ENCODE measurements at regions not wholly inside any gene's neighbourhood (a gene's known extent, or its start where the extent isn't known, plus 50 kb on each side); places are given as distances from the start of the nearest gene placed in this dataset.
"Not testable (repeated sequence)": the region's sequence is repeated elsewhere in the genome, so short reads cannot be mapped to it uniquely, and the experiment has no call there.

DNA sequence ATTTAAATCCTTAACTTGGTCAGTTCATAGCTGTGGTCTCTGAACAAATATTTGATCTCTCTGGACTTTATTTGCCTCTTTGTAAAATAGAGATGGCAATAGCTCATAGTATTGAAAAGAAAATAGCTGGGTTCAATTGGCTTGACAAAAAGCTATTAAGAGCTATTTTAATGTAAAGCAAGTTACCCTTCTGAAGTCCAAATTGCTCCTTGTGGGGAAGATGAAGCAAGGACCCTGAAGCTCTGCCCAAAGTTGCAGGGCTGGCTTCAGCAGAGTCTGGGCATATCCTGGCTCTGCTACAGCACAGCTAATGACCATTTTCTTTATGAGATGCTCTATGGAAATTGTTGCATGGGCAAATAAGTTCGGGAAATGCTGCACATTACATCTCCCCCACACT is 484.5 kb downstream of the TDRD3 start:
- no peak for DNase-seq

DNA sequence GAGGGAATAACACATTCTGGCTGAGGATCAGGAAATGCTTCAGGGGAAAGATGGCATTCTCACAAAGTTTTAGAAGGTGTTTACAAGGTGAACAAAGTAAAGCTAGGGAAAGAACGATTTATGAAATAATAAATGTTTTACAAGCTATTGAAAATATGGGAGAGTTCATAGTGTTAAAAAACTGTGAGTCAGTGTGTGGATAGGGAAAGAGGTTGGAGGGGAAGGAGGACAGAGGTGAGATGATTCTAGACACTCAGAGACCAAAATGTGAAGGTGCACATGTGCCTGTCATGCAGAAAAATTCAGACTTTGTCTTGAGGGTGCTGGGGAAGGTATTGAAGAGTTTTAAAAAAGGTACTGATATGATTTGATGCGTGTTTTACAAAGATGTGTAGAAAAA is 476.1 kb downstream of the TDRD3 start:
- no peak for DNase-seq

DNA sequence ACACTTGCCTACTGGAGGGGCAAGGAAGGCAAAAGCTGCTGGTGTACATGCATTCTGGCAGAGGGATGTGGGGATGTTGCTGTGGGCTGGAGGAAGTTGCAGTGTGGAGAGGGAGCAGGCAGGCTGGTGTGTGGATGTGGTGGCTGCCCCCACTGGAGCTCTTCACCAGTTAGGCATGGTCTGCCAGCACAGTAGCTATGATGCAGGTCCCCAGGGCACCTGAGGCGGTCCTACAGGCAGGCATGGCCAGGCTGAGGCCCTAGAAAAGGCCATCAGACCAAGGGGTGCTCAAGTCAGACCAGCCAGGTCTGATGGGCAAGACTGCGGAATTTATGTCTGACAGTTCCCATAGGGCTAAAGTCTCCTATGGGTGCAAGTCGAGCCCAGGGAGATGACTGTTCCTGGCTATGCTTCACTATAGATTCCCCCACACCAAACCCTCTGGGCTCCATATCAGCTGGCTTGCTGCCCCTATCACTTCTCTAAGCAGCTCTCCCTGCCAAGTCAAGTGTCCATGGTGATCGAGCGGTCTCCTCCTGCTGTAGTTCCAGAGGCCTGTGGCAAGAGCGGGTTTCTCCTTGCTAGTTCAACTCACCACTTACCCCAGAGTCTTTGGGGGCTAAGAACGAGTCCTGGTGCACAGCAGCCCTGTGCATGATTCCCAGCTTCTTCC is 473.1 kb downstream of the TDRD3 start:
- DNase-seq, result no peak

DNA sequence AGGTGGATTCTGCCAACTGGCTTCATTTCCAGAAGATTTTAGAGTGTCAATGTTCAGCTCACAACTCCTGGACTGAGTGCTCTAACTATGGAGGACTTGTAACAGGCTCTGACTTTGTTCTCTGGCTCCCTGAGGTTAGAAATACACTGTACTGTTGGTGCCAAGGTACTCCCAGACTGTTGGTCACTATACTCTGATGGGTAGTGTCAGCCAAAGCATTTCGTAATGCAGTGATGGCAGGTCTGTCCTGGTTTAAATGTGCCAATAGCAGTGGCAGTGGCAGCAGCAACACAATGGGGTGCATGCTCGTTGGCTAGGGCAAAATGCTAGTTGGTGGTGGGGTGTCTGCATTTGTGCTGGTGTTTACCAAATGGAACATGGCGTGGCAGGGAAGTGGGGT is 472.2 kb downstream of the TDRD3 start:
- no peak for DNase-seq

DNA sequence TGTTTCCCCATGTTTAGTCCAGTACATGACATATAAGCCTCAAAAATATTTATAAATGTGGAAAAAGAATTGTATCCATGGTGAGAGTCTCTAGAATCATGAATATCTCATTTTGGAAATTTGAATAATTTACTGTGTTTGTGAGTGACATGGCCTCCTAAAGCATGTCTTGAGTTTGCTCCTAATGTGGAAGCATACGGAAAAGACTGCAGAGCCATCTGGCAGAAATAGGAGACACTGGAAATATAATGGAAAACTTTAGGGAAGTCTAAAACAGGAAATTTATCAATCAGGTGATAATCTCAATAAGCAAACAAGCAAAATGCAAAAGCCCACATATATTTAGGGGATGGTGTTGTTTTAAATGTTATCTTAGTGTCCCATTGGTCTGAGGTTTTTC is 465.0 kb downstream of the TDRD3 start:
- DNase-seq, result no peak

DNA sequence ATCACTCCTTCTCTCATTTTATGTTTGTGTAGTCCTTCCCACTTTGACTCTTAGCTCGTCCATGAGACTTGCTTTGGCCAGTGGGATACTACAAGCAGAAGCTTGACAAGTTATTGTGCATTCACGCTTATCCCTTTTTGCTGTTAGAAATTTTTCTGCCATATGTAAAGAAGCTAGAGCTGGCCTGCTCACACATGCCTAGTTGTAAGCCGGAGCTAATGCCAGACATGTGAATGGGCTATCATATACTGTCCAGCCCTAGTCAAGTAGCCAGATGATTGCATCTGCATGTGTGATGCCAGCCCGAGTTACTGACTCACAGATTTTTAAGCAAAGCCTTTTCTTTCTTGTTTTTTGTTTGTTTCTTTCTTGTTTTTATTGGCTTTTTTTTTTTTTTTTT is 460.7 kb downstream of the TDRD3 start:
- DNase-seq, result no peak

DNA sequence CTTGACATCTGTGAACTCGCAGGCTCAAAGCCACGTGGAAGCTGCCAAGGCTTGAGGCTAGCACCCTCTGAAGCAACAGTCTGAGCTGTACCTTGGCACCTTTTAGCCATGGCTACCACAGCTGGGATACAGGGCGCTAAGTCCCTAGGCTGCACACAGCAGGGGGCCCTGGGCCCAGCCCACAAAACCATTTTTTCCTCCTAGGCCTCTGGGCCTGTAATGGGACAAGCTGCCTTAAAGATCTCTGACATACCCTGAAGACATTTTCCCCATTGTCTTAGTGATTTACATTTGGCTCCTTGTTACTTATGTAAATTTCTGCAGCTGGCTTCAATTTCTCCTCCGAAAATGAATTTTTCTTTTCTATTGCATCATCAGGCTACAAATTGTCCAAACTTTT is 455.9 kb downstream of the TDRD3 start:
- no peak for DNase-seq

DNA sequence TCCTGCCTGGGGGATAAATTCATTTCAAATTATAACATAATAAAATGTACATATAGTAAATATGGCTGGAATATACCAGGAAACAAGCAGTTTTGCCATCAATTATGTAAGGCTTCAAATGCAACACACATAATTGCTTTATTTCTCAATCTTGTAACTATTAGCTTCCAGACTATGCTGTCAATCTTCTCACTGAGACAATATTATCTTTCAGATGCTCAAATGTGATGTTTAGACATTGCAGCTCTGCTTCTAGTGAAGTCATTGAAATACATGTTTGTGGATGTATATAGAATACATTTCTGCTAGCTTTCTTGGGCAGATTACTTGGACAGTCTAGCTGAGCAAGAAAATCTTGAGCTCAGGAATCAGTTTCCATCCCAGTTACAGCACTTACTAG is 454.4 kb downstream of the TDRD3 start:
- DNase-seq, result no peak

DNA sequence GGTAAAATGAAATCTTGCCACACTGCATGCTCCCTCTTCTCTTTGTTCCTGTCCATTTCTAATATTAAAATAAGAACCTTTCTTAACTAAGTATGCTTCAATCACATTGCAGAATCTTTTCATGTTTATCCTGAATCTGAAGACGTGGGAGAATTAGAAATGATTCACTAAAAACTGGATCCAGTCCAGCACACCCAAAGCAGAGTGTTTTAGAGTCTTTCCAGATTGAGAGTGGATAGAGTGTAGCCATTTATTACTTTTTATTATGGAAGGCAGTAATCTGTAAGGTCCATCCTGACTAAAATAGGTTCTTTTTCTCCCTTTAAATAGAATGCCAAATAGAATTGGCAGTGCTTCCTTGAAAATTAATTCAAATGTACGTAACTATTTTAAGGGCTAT is 453.5 kb downstream of the TDRD3 start:
- no peak for DNase-seq

DNA sequence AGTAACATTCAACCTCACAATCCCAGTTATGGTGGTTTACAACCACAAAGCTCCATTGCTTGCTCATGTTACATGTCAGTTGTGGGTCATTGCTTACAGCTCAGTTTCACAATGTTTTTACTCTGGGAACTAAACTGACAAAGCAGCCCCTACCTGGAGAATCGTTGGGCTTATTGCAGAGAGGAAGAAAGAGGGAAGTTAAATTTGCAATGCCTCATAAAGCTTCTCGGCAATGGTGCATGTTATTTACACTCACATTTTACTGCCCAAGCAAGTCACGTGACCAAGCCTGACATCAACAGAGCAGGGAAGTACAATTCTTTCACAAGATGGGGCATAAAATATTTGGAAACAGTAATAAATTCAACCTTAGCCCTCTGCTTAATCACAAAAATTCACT is 441.6 kb downstream of the TDRD3 start:
- DNase-seq, result no peak

DNA sequence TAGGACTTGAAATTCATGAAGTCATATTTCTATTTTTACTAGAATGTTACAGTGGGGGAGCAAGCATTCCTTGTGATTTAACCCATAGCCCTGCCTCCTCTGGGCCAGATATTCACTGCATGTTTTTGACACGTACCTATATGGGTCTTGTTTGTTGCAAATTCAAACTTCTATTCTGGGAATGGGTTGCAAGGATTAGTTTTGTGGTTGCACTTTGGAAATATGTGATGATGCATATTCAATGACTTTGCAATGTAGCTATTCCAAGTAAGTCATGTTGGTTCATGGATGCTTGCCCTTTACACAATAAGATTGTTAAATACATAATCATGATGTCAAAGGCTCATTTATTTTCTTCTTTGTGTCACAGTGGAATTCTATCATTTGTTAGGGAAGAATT is 440.8 kb downstream of the TDRD3 start:
- DNase-seq, result no peak

DNA sequence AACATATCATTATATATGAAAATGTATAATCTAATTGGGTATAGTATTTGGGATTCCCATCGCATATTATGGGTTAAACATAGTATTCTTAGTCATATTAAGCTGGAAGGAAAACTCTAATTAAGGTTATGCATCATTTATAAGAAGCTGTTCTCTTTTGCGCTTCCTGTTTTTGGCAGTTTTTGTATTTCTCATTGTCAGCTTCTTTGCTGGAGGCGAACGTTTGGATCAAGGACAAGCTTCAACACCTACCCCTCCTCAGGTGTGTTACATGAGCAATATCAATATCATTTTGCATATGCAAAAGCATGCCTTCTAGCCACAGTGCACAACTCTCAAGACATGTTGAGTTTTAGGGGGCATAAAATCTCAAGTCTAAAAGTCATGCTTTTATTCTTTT is 439.8 kb downstream of the TDRD3 start:
- no peak for DNase-seq

DNA sequence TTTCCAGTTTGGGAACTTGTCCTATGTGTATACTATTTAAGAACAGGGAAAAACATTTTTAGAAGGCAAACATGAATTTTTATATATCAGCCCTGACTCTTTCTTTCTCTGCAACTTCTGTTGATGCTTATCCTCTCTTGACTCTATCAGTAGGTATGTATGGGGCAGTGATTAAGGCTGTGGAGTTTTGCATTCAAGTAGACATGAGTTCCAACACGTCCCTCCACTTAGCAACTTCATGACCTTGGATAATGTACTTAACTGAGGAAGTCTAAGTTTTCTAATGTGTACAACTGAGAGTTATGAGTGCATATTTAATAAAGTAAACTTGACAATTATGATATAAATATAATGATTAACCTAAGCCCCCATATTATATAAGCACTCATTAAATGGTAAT is 414.6 kb downstream of the TDRD3 start:
- DNase-seq, result no peak

DNA sequence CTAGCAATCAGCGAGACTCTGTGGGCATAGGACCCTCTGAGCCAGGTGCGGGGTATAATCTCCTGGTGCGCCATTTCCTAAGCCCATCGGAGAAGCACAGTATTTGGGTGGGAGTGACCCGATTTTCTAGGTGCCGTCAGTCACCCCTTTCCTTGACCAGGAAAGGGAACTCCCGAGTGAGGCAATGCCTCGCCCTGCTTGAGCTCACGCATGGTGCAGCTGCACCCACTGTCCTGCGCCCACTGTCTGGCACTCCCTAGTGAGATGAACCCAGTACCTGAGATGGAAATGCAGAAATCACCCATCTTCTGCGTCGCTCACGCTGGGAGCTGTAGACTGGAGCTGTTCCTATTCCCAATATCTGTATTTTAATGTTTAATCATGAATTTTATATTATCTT is 408.6 kb downstream of the TDRD3 start:
- not testable (repeated sequence) for DNase-seq

DNA sequence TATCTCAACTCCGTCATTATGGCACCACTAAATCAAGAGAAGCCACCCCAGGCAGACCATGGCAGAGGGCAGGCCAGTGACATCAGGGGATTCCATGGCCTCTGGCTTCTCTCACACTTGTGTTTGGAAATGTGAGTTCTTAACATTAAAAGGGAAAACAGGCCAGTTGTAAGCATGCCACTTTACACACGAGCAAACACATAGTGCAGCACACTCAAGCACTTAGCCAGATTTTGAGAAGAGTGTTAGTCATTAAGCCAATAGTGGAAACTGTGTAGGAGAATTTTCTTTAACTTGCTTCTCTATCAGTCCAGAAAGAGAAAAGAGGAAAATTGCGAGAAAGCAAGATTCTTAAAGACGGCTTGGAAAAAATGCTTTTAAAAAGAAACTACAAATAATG is 401.5 kb downstream of the TDRD3 start:
- no peak for DNase-seq

DNA sequence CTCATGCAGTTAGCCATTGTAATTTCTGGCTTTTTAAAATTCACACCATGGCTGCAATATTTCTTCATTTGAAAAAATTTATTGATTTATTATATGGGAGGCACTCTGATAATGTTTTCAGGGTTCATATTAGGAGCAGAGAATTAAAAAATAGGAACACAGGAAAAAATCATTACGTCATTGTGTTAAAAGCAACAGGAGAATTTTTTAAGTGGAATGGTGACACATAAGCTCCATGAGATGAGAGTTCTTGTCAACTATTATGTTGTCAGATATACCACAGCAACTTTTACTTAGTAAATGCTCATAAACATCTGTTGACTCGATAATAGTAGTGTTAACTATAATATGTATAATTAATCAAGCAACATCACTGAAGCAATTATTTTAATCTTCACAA is 400.1 kb downstream of the TDRD3 start:
- no peak for DNase-seq

DNA sequence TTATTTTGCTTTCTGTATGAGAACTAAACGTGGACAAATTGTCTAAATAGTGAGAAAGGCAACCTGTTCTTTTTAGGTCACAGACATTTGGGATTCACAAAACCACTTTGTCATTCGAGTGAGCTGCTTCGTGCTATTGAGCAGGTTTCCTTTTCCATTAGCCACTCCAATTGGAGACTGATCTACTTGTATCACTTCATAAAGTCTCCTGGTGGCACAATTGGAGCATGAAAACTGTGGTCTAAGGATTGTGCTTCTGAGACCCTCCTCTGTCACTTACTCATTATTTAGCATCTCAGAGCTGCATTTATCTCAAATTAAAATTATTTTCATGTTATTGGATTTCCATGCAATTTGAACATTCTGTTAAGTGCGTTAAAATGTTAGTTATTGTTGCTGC is 397.7 kb downstream of the TDRD3 start:
- no peak for DNase-seq

DNA sequence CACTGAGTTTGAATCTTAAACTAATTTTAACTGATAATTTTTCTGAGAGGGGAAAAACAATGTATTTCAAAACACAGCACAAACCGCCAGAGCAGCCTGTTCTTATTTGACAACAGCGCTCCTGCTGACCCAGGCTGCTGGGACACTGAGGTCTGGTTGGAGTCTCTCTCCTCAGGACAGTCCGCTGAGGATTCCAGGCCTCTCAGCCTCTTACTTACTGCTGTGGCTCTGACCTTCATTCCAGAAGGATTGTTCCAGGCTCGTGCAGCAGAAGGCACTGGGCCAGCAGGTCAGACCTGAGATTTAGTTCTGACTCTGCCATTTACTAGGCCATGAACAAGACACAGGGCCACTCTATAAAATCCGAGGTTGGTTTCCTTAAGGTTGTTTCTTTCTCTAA is 393.6 kb downstream of the TDRD3 start:
- no peak for DNase-seq

DNA sequence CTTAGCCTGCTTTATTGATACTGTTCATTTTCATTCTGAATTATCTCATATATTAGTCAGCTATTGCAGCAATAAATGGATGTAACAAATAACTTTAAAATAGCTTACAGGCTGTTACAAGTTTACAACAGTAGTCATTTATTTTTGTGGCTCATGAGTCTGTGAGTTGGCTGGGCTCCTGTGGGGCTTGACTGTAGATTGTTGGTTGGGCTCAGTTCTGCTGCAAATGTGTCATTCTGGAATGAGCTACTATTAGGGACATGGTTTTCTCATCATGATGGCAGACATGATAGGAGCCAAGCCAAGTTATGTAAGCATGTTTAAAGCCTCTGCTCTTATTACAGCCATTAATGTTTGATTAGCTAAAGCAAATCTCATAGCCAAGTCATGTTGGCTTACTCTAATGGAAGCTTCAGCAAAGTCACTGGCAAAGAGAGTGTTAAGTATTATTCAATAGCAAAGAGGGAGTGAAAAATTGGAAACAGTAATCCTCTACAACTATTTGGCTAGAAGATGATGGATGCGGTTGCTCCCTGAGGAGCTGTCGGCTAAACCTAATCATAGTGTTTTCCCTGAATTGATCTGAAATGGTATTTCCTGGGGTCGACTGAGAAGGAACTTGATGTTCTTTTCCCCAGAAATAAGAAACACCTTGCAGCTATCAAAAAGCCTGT is 391.3 kb downstream of the TDRD3 start:
- no peak for DNase-seq

DNA sequence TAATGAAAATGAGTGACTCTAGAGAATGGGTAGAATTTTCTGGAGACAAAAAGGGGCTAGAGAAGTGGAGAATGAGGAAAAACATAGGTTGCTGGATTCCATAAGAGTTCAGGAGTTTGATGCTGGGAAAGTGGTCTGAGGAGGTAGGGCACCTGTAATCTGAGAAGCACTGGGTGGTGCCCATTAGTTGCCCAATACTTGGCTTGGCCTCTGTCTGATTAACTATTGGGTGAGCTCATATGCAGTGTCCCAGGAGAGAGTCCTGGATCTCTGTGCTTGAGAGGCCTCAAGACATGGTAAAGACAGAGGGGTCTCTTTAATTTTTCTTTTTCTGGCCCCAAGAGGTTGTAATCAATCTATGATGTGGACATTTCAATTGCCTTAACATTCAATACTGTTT is 390.1 kb downstream of the TDRD3 start:
- no peak for DNase-seq

DNA sequence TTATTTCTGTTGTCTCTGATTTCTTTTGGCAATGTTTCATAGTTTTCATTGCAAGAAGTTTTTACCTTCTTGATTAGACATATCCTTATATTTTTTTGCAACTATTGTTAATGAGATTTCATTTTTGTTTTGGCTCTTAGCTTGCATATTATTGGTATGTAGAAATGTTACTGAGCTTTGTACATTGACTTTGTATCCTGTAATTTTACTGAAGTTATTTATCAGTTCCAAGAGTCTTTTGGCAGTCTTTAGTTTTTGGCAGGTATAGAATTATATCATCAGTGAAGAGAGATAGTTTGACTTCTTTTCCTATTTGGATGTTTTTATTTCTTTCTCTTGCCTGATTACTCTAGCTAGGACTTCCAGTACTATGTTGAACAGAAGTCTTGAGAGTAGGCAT is 375.7 kb downstream of the TDRD3 start:
- no peak for DNase-seq

DNA sequence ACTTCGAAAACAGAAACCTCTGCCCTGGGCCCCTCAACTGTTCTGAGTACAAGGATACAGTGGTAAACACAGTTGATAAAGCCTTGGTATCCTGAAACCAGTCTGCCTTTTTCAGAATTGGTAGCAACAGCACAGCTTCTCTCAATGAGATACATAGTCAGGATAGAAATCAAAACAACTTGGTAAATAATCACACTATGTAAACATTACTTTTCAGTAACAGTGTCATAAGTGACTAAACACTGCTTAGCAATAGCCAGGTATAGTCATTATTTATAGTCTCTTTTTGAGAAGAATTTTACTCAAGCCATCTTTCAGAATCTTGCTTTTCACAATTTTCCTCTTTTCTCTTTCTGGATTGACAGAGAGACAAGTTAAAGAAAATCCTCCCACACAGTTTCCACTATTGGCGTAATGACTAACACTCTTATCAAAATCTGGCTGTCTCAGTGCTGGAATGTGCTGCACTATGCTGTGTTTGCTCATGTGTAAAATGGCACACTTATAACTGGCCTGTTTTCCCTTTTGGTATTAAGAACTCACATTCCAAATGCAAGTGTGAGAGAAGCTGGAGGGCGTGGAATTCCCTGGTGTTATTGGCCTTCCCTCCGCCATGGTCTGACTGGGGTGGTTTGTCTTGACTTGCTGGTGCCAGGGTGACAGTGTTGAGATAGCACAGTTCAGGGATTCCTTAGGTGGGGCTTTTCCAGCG is 368.8 kb downstream of the TDRD3 start:
- no peak for DNase-seq

DNA sequence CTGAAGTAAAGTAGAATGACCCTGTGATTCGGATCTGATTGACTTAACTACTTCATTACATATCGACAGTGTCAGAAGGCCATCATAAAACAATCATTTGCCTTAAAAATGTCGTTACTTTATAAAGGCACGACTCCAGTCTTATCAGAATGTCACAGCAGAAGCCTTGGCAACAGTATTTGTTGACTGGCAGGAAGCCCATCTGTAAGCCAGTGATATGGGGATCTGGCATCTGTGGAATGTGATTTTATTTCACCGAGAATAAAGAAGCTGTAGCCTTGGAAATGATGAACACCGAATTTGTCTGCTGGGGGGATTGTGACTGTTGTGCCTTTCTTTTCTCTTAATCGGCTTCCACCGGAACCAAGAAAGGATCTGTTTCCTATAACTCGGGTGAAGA is 362.5 kb downstream of the TDRD3 start:
- DNase-seq, result no peak

DNA sequence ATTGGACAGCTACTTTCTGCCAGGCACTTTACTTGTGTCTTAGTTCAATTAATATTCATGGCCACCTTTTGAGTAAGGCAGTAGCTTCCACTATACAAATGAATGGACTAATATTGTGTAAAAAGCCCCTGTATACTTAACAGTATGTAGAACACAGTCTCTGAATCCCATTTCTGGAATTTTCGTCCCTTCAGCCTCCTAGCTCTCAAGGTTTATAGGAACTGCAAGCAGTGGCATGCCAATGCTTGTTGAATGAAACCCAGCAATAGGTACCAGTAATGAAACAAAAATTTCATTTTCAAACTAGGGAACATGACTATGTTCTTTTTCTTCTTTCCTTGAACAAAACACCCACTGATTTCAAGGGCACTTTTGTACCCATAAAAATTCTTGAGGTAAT is 361.6 kb downstream of the TDRD3 start:
- DNase-seq, result no peak

Data from NCI-H1436 treated with DMSO at 0.1 percent for 48 hours (cell line).